MM.1S (cell line): ENCODE measurements at regions not wholly inside any gene's neighbourhood (a gene's known extent, or its start where the extent isn't known, plus 50 kb on each side); places are given as distances from the start of the nearest gene placed in this dataset.

Experiments
- DNase-seq: peaks from one replicate; pipeline ENCODE4 v3.0.0-alpha.2; 2015
- H2AFZ ChIP-seq: fragments of 300-600 bp; sonication (generic); 2 replicates; pipeline ENCODE4 v1.6.0; 2016; ENCODE audit warnings: antibody characterized with exemption, low read length
- H3F3A ChIP-seq: fragments of 300-600 bp; sonication (generic); 2 replicates; pipeline ENCODE4 v1.6.1; 2016; ENCODE audit warnings: mild to moderate bottlenecking, antibody characterized with exemption, low read length, moderate library complexity, mixed read lengths; ENCODE audit not compliant: insufficient read depth
- H3K27ac ChIP-seq: fragments of 300-600 bp; sonication (generic); 2 replicates; pipeline ENCODE4 v1.5.1; 2016; ENCODE audit warnings: mild to moderate bottlenecking, low read length
- H3K27me3 ChIP-seq: fragments of 300-600 bp; sonication (generic); replicated peaks from 2 replicates; pipeline ENCODE4 v1.6.0; 2016; ENCODE audit warnings: low read length; ENCODE audit not compliant: insufficient read depth
- H3K36me3 ChIP-seq: fragments of 300-600 bp; sonication (generic); replicated peaks from 2 replicates; pipeline ENCODE4 v1.6.1; 2016; ENCODE audit warnings: mild to moderate bottlenecking, low read length, mixed read lengths; ENCODE audit not compliant: insufficient read depth
- H3K4me1 ChIP-seq: fragments of 300-600 bp; sonication (generic); 2 replicates; pipeline ENCODE4 v1.6.1; 2016; ENCODE audit warnings: low read length, mixed read lengths
- H3K4me2 ChIP-seq: fragments of 300-600 bp; sonication (generic); 2 replicates; pipeline ENCODE4 v1.6.0; 2016; ENCODE audit warnings: low read depth, low read length
- H3K4me3 ChIP-seq: fragments of 300-600 bp; sonication (generic); 2 replicates; pipeline ENCODE4 v1.5.1; 2016; ENCODE audit warnings: low read length, mixed read lengths
- H3K79me2 ChIP-seq: fragments of 300-600 bp; sonication (generic); 2 replicates; pipeline ENCODE4 v1.6.1; 2016; ENCODE audit warnings: mixed run types, low read length, mixed read lengths
- H3K9ac ChIP-seq: fragments of 300-600 bp; sonication (generic); 2 replicates; pipeline ENCODE4 v1.6.1; 2016; ENCODE audit warnings: low read length, mixed read lengths
- H3K9me2 ChIP-seq: fragments of 300-600 bp; sonication (generic); replicated peaks from 2 replicates; pipeline ENCODE4 v1.6.1; 2016; ENCODE audit warnings: mild to moderate bottlenecking, low read length, mixed read lengths; ENCODE audit not compliant: insufficient read depth
- H3K9me3 ChIP-seq: fragments of 300-600 bp; sonication (generic); replicated peaks from 2 replicates; pipeline ENCODE4 v1.6.1; 2016; ENCODE audit warnings: mild to moderate bottlenecking, low read length, mixed read lengths; ENCODE audit not compliant: insufficient read depth
- H4K20me1 ChIP-seq: fragments of 300-600 bp; sonication (generic); 2 replicates; pipeline ENCODE4 v1.6.1; 2016; ENCODE audit warnings: mild to moderate bottlenecking, low read length, moderate library complexity, mixed read lengths; ENCODE audit not compliant: insufficient read depth
- CTCF ChIP-seq: fragments of 300-600 bp; sonication (generic); IDR thresholded peaks from 2 replicates; pipeline ENCODE4 v1.5.1; 2016; ENCODE audit warnings: antibody characterized with exemption, low read length, mixed read lengths
- EZH2 ChIP-seq: fragments of 300-600 bp; sonication (generic); optimal IDR thresholded peaks from 2 replicates; pipeline ENCODE3; 2017; ENCODE audit warnings: low read depth, mild to moderate bottlenecking, antibody characterized with exemption, low read length, mixed read lengths
- EZH2phosphoT487 ChIP-seq: fragments of 300-600 bp; sonication (generic); IDR thresholded peaks from 2 replicates; pipeline ENCODE4 v1.6.1; 2018; ENCODE audit warnings: antibody characterized with exemption, low read length

GRCh38 chrX:94366616-94367015, 692.6 kb downstream of the FAM133A start:
- Histone ChIP-seq H4K20me1 (no peaks in the 10 kb centered on the region), H3K4me2 (no peak overlapping the region), H3K9me2 (no peaks in the 10 kb centered on the region), H3K9ac (no peak overlapping the region), H3K27me3 (no peaks in the 10 kb centered on the region), H3K79me2 (no peaks in the 10 kb centered on the region), H3K9me3 (no peaks in the 10 kb centered on the region), H3F3A (no peaks in the 10 kb centered on the region), H3K36me3 (no peaks in the 10 kb centered on the region), H2AFZ (no peak overlapping the region), H3K4me3 (no peak overlapping the region), H3K4me1 (no peaks in the 10 kb centered on the region), H3K27ac (no peak overlapping the region)
- no peak for DNase-seq
- no peak for TF ChIP-seq EZH2phosphoT487
- TF ChIP-seq CTCF: no peak
- TF ChIP-seq EZH2: no peak

- H3K4me1 ChIP-seq: no peaks in the 10 kb centered on the region
- H3K36me3 ChIP-seq: no peaks in the 10 kb centered on the region
- H3K27me3 ChIP-seq: no peaks in the 10 kb centered on the region
- no peak overlapping the region for H3K4me3 ChIP-seq
- no peak for TF ChIP-seq EZH2phosphoT487
- TF ChIP-seq EZH2: no peak
- no peak for TF ChIP-seq CTCF
- no peak overlapping the region for H3K4me2 ChIP-seq
- no peak overlapping the region for H2AFZ ChIP-seq
- H3K27ac ChIP-seq: no peak overlapping the region
- no peaks in the 10 kb centered on the region for H3K79me2 ChIP-seq
- DNase-seq: no peak
- H3K9me2 ChIP-seq: no peaks in the 10 kb centered on the region
- H3F3A ChIP-seq: no peaks in the 10 kb centered on the region
- H3K9me3 ChIP-seq: no peaks in the 10 kb centered on the region
- no peak overlapping the region for H3K9ac ChIP-seq
- H4K20me1 ChIP-seq: no peaks in the 10 kb centered on the region
Measured at GRCh38 chrX:94389044-94389443, 715.0 kb downstream of the FAM133A start.

- Histone ChIP-seq H3K27ac (no peak overlapping the region), H3K36me3 (no peaks in the 10 kb centered on the region), H3F3A (no peaks in the 10 kb centered on the region), H3K79me2 (no peaks in the 10 kb centered on the region), H3K4me2 (no peak overlapping the region), H3K4me3 (no peak overlapping the region), H4K20me1 (no peaks in the 10 kb centered on the region), H2AFZ (no peak overlapping the region), H3K9ac (no peak overlapping the region), H3K9me3 (no peaks in the 10 kb centered on the region), H3K9me2 (no peaks in the 10 kb centered on the region), H3K4me1 (no peaks in the 10 kb centered on the region), H3K27me3 (no peaks in the 10 kb centered on the region)
- no peak for TF ChIP-seq EZH2phosphoT487
- TF ChIP-seq EZH2: no peak
- no peak for TF ChIP-seq CTCF
- peak; percentile 58 for DNase-seq
Measured at GRCh38 chrX:94400488-94400887, 726.5 kb downstream of the FAM133A start.

GRCh38 chrX:94401426-94401825, 727.4 kb downstream of the FAM133A start:
- no peak overlapping the region for H3K9ac ChIP-seq
- no peaks in the 10 kb centered on the region for H3K79me2 ChIP-seq
- no peak for DNase-seq
- no peaks in the 10 kb centered on the region for H3K4me1 ChIP-seq
- H2AFZ ChIP-seq: no peak overlapping the region
- H3K4me3 ChIP-seq: no peak overlapping the region
- TF ChIP-seq CTCF (no peak), EZH2phosphoT487 (no peak), EZH2 (no peak)
- no peaks in the 10 kb centered on the region for H3K9me2 ChIP-seq
- no peaks in the 10 kb centered on the region for H3F3A ChIP-seq
- no peaks in the 10 kb centered on the region for H3K27me3 ChIP-seq
- no peaks in the 10 kb centered on the region for H3K9me3 ChIP-seq
- no peak overlapping the region for H3K4me2 ChIP-seq
- no peaks in the 10 kb centered on the region for H3K36me3 ChIP-seq
- H3K27ac ChIP-seq: no peak overlapping the region
- H4K20me1 ChIP-seq: no peaks in the 10 kb centered on the region
